ENCODE measurements at regions not wholly inside any gene's neighbourhood (a gene's known extent, or its start where the extent isn't known, plus 50 kb on each side); places are given as distances from the start of the nearest gene placed in this dataset.

GRCh38 chr2:104078431-104079157, 775.3 kb upstream of the POU3F3 start:
- TF ChIP-seq CTCF (IDR thresholded peaks at IDR 0.05), result no peak
- TF ChIP-seq POLR2A (IDR thresholded peaks at IDR 0.05), result no peak
